ENCODE measurements at regions not wholly inside any gene's neighbourhood (a gene's known extent, or its start where the extent isn't known, plus 50 kb on each side); places are given as distances from the start of the nearest gene placed in this dataset.

DNA sequence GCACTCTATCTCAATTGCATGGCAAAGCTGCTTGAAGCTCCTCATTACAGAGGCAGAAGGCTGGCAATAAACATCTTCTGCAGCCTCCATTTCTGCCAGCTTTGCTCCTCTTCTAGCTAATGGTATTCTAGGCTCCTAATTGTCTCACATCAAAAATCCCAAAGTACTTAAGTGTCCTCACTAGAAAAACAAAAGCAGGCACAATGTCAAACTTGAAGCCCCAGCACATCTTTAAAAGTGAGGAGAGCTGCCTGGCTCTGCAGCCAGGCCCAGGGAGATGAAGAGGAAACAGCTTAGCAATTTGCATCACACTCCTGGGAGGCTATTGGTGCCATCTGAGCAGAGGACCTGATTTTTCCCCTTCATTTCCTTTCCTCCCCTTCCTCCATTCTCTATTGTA is 197.1 kb downstream of the KCNJ2 start (continued):
- TF ChIP-seq REST (IDR thresholded peaks at IDR 0.05; ENCODE audit: unreplicated experiment) (no peak), ETS1 (IDR thresholded peaks at IDR 0.05) (no peak)

- Mint-ChIP-seq H3K4me3 (no peak overlapping the region), H3K36me3 (ENCODE audit: low read depth) (no peaks in the 10 kb centered on the region), H3K27ac (no peak overlapping the region), H3K27me3 (ENCODE audit: insufficient read depth, low read depth, poor library complexity) (peaks cover 3% of the 10 kb centered on the region), H3K4me1 (peaks cover 17% of the 10 kb centered on the region), H3K9me3 (no peaks in the 10 kb centered on the region)
- no peaks in the 10 kb centered on the region for H3K36me3 ChIP-seq (ENCODE audit: insufficient read depth)
- H3K4me2 ChIP-seq, result no peak overlapping the region
- no peak overlapping the region for H3K27ac ChIP-seq (ENCODE audit: low read depth)
- H3F3A ChIP-seq (replicated peaks; ENCODE audit: low read depth), result no peaks in the 10 kb centered on the region
- H4K20me1 ChIP-seq (replicated peaks; ENCODE audit: insufficient read depth), result no peaks in the 10 kb centered on the region
- no peaks in the 10 kb centered on the region for H3K79me2 ChIP-seq (replicated peaks; ENCODE audit: insufficient read depth)
- DNase-seq (ENCODE audit: low spot score), result no peak
- H3K4me3 ChIP-seq, result no peak overlapping the region
- TF ChIP-seq NANOG (IDR thresholded peaks at IDR 0.05; ENCODE audit: borderline replicate concordance), result no peak
- no peak for TF ChIP-seq ZNF462 (CRISPR knock-in tag; IDR thresholded peaks at IDR 0.05)
- TF ChIP-seq ETS1 (IDR thresholded peaks at IDR 0.05), result no peak
- TF ChIP-seq REST (IDR thresholded peaks at IDR 0.05; ENCODE audit: unreplicated experiment), result no peak
- no peak overlapping the region for H2AFZ ChIP-seq
- H3K9me2 ChIP-seq (ENCODE audit: insufficient read depth), result 0 out of 2 replicates have a peak, but pooled peaks cover 4% of the 10 kb centered on the region
- ATAC-seq, result no peak
- peaks cover 22% of the 10 kb centered on the region for H3K4me1 ChIP-seq (ENCODE audit: insufficient read depth)
- no peaks in the 10 kb centered on the region for H3K27me3 ChIP-seq (ENCODE audit: insufficient read depth)
Measured at GRCh38 chr17:70368011-70368410, 198.7 kb downstream of the KCNJ2 start.

Data from GM23338 (cell line).